Keratinocyte (primary cell): ENCODE measurements at regions not wholly inside any gene's neighbourhood (a gene's known extent, or its start where the extent isn't known, plus 50 kb on each side); places are given as distances from the start of the nearest gene placed in this dataset.

Source experiments
- CTCF ChIP-seq, 3 experiments: IDR thresholded peaks in 1 of 3; conservative IDR thresholded peaks in 1 of 3; optimal IDR thresholded peaks in 1 of 3; 2 replicates in 2 of 3; 3 replicates in 1 of 3; pipeline versions ENCODE3 to v1.5.1; 2011; ENCODE audit warnings: low read length in 3 of 3, mild to moderate bottlenecking in 3 of 3, moderate library complexity in 2 of 3, control low read depth in 1 of 3, inconsistent platforms in 1 of 3; ENCODE audit not compliant: insufficient read depth in 2 of 3; ENCODE audit errors: extremely low read depth in 1 of 3
- EZH2 ChIP-seq: IDR thresholded peaks from one replicate; pipeline ENCODE4 v1.6.1; 2012; ENCODE audit warnings: inconsistent platforms, mild to moderate bottlenecking, low read length, moderate library complexity

DNA sequence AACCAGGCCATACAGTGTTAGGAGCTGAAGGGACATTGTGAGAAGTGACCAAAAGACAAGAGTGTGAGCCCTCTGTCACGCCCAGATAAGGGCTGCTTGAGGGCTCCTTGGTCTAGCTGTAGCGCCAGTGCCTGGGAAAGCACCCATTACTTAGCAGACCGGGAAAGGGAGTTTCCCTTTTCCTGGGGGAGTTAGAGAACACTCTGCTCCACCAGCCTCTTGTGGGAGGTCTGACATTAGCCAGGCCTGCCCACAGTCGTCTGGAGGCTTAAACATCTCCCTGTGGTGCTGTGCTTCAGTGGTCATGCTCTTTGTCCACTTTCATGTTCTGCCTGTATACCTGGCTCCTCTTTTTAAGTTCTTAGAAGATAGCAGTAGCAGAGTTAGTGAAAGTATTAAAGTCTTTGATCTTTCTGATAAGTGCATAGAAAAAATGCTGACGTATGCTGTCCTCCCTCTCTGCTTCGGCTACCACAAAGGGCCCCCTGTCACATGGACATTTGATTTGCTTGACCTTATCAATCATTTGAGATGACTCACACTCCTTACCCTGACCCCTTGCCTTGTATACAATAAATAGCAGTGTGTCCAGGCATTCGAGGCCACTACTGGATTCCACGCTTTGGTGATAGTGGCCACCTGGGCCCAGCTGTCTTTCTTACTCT, 201.5 kb upstream of the ECI2 start:
- TF ChIP-seq CTCF (optimal IDR thresholded peaks at IDR 0.05 in 1 of 3, IDR thresholded peaks at IDR 0.05 in 1 of 3, conservative IDR thresholded peaks at IDR 0.05 in 1 of 3; ENCODE audit: extremely low read depth in 1 of 3, insufficient read depth in 2 of 3, low read length in 3 of 3) (no peak), EZH2 (no peak)
